ENCODE measurements at regions not wholly inside any gene's neighbourhood (a gene's known extent, or its start where the extent isn't known, plus 50 kb on each side); places are given as distances from the start of the nearest gene placed in this dataset.

DNA sequence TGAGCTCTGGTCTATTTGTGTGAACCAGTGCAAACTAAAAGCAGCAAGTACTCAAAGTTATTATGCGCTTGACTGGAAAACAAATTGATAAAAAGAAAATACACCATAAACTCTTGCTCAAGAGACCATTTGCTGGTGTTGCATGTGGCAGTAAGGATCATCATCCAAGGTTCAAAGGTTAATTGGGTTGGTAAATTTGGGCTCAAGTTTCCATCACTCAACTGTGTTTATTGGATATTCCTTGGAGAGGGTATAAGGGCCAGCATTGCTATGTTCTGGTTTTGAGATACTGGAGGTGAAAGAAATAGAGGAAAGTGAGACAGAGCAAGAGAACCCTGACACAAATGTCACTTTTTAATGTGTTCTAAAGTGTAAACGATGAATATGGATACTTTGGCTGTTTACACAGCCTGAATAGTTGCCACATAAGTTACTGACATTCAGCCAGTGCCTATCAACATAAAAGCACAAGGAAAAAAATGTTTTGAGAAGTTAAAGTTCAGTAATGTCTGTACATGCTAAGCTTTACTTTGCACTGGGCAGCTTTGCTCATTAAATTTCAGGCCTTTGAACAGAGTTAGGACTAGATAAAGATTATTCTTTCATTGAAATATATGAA lies 736.1 kb downstream of the HDGFL1 start:
- TF ChIP-seq POLR2AphosphoS5 (IDR thresholded peaks at IDR 0.05; ENCODE audit: borderline replicate concordance, low read depth, low read length) = no peak
- no peak for TF ChIP-seq EZH2 (IDR thresholded peaks at IDR 0.05)
